Lung (tissue), 11 donors: ENCODE measurements at regions not wholly inside any gene's neighbourhood (a gene's known extent, or its start where the extent isn't known, plus 50 kb on each side); places are given as distances from the start of the nearest gene placed in this dataset.

Experiments
- ATAC-seq: fragments of 200-7000 bp; cut with Tn5 transposase; one replicate; pipeline ENCODE4 v1.9.1; 2020; ENCODE audit warnings: moderate number of reproducible peaks; ENCODE audit not compliant: insufficient read depth, low FRiP score
- DNase-seq, 3 donors: peaks; one replicate each; pipeline ENCODE4 v3.0.0-alpha.2; 2013 to 2017
- H3K27ac ChIP-seq, 2 donors: one replicate each; pipeline ENCODE4 v1.5.1; 2013; ENCODE audit warnings: mild to moderate bottlenecking in 2 of 2, moderate library complexity in 2 of 2, control low read depth in 1 of 2, inconsistent platforms in 1 of 2, low read depth in 1 of 2, low read length in 1 of 2
- H3K27me3 ChIP-seq, 3 donors: one replicate each; pipeline ENCODE4 v1.5.1; 2013; ENCODE audit warnings: low read length in 2 of 3; ENCODE audit not compliant: control insufficient read depth in 3 of 3, insufficient read depth in 3 of 3
- H3K36me3 ChIP-seq, 4 donors: one replicate each; pipeline ENCODE4 v1.5.1; 2013; ENCODE audit warnings: low read length in 4 of 4, mild to moderate bottlenecking in 1 of 4, moderate library complexity in 1 of 4; ENCODE audit not compliant: control insufficient read depth in 4 of 4, insufficient read depth in 4 of 4
- H3K4me1 ChIP-seq, 5 donors: one replicate each; pipeline ENCODE4 v1.5.1; 2013; ENCODE audit warnings: low read length in 5 of 5, mild to moderate bottlenecking in 2 of 5, moderate library complexity in 1 of 5; ENCODE audit not compliant: control insufficient read depth in 5 of 5, insufficient read depth in 5 of 5
- H3K4me3 ChIP-seq: one replicate; pipeline ENCODE4 v1.5.1; 2013; ENCODE audit warnings: mild to moderate bottlenecking, control low read depth, moderate library complexity
- H3K9ac ChIP-seq, 2 donors: one replicate each; pipeline ENCODE4 v1.5.1; 2013; ENCODE audit warnings: low read length in 2 of 2, control low read depth in 1 of 2; ENCODE audit not compliant: insufficient read depth in 1 of 2
- H3K9me3 ChIP-seq, 4 donors: one replicate each; pipeline ENCODE4 v1.5.1; 2013; ENCODE audit warnings: low read length in 3 of 4, mild to moderate bottlenecking in 1 of 4, moderate library complexity in 1 of 4; ENCODE audit not compliant: control insufficient read depth in 4 of 4, insufficient read depth in 3 of 4
- CTCF ChIP-seq: IDR thresholded peaks from 2 replicates; pipeline ENCODE4 v1.5.1; 2012; ENCODE audit warnings: mild to moderate bottlenecking; ENCODE audit errors: control extremely low read depth, extremely low read depth
- WGBS, 2 donors: extraction: QIAGEN DNeasy Blood & Tissue Kit; methylation state at CpG; one replicate each; pipeline ENCODE4 v1.1.7; 2013; 5-methylcytosine and 5-hydroxymethylcytosine counted together
- donor health status: control.
- donor health status: control.
- donor health status: Bipolar disorder and iron deficiency.
- donor health status: healthy.
- donor health status: DM: yes; HTN: yes; CAD: no.

- Histone ChIP-seq H3K4me1 (peaks cover 0 to 3% (median 0%) of the 10 kb centered on the region in 5 donors), H3K36me3 (no peaks in the 10 kb centered on the region), H3K4me3 (no peak overlapping the region), H3K9me3 (peaks cover 0 to 2% (median 0%) of the 10 kb centered on the region in 4 donors), H3K27ac (no peak overlapping the region), H3K9ac (no peak overlapping the region), H3K27me3 (no peaks in the 10 kb centered on the region)
- DNase-seq, result no peak
- WGBS, 2 donors, result 96 to 97% methylated on average over 2 of the region's 2 CpGs
- ATAC-seq, result no peak
- TF ChIP-seq CTCF, result no peak
Observed at GRCh38 chr6:119466226-119466625, 116.7 kb upstream of the MAN1A1 start.

- Histone ChIP-seq H3K9ac (no peak overlapping the region), H3K27ac (no peak overlapping the region), H3K36me3 (no peaks in the 10 kb centered on the region), H3K27me3 (no peaks in the 10 kb centered on the region), H3K4me1 (peaks cover 0 to 1% (median 0%) of the 10 kb centered on the region in 5 donors), H3K9me3 (peaks cover 0 to 2% (median 0%) of the 10 kb centered on the region in 4 donors), H3K4me3 (no peak overlapping the region)
- TF ChIP-seq CTCF, result no peak
- 86 to 93% methylated on average over 4 of the region's 4 CpGs for WGBS, 2 donors
- ATAC-seq, result no peak
- DNase-seq, result no peak
Observed at GRCh38 chr6:119463081-119463626, 113.6 kb upstream of the MAN1A1 start.

GRCh38 chr6:119461187-119461586 lies 111.6 kb upstream of the MAN1A1 start:
- no peak for TF ChIP-seq CTCF
- Histone ChIP-seq H3K27ac (no peak overlapping the region), H3K27me3 (no peaks in the 10 kb centered on the region), H3K4me3 (no peak overlapping the region), H3K9me3 (peaks cover 0 to 2% (median 0%) of the 10 kb centered on the region in 4 donors), H3K4me1 (peaks cover 0 to 1% (median 0%) of the 10 kb centered on the region in 5 donors), H3K36me3 (no peaks in the 10 kb centered on the region), H3K9ac (no peak overlapping the region)
- ATAC-seq, result no peak
- DNase-seq, result no peak
- WGBS, 2 donors, result 26 to 58% methylated on average over 1 of the region's 1 CpG
